ENCODE measurements at regions not wholly inside any gene's neighbourhood (a gene's known extent, or its start where the extent isn't known, plus 50 kb on each side); places are given as distances from the start of the nearest gene placed in this dataset.
"Not testable (repeated sequence)": the region's sequence is repeated elsewhere in the genome, so short reads cannot be mapped to it uniquely, and the experiment has no call there.

- TF ChIP-seq CTCF (IDR thresholded peaks at IDR 0.05); POLR2A (IDR thresholded peaks at IDR 0.05); POLR2AphosphoS5 (IDR thresholded peaks at IDR 0.05); EP300 (IDR thresholded peaks at IDR 0.05; ENCODE audit: low read depth): not testable (repeated sequence)
These were observed 90.4 kb upstream of the ZNF519 start for GRCh38 chr18:14222354-14223221.
